Panc1 (cell line): ENCODE measurements at regions not wholly inside any gene's neighbourhood (a gene's known extent, or its start where the extent isn't known, plus 50 kb on each side); places are given as distances from the start of the nearest gene placed in this dataset.
"Not testable (repeated sequence)": the region's sequence is repeated elsewhere in the genome, so short reads cannot be mapped to it uniquely, and the experiment has no call there.

Experiments used
- CTCF ChIP-seq: fragments of 450-650 bp; IDR thresholded peaks from 2 replicates; pipeline ENCODE4 v1.5.1; 2017; ENCODE audit warnings: mild to moderate bottlenecking
- REST ChIP-seq, 2 experiments: IDR thresholded peaks; 2 replicates each; pipeline ENCODE4 v1.6.1; 2011 to 2012; ENCODE audit warnings: low read depth in 2 of 2, control low read depth in 1 of 2, low read length in 1 of 2, mild to moderate bottlenecking in 1 of 2, moderate library complexity in 1 of 2; ENCODE audit not compliant: insufficient read depth in 1 of 2
- TCF7L2 ChIP-seq: IDR thresholded peaks from 2 replicates; pipeline ENCODE4 v1.6.1; 2011; ENCODE audit warnings: mild to moderate bottlenecking, low read depth, low read length, inconsistent platforms

GRCh38 chr4:3893590-3893989, 127.4 kb downstream of the ADRA2C start:
- not testable (repeated sequence) for TF ChIP-seq CTCF; REST (IDR thresholded peaks at IDR 0.05; ENCODE audit: insufficient read depth in 1 of 2, low read depth in 2 of 2, low read length in 1 of 2); TCF7L2
